CD14-positive monocyte (primary cell): ENCODE measurements at regions not wholly inside any gene's neighbourhood (a gene's known extent, or its start where the extent isn't known, plus 50 kb on each side); places are given as distances from the start of the nearest gene placed in this dataset.

ENCODE experiments used
- DNase-seq, 3 donors: peaks; one replicate each; pipeline ENCODE4 v3.0.0-alpha.2; 2011 to 2022
- H2AFZ ChIP-seq: 2 replicates; pipeline ENCODE4 v1.6.0; 2012; ENCODE audit warnings: mild to moderate bottlenecking, low read depth, low read length, inconsistent platforms; ENCODE audit not compliant: insufficient read depth, poor library complexity, severe bottlenecking
- H3K27ac ChIP-seq, 2 donors: 1 replicate in 1 of 2; 2 replicates in 1 of 2; pipeline ENCODE4 v1.5.1; 2012 to 2013; ENCODE audit warnings: low read length in 2 of 2, control low read depth in 1 of 2, inconsistent platforms in 1 of 2, low read depth in 1 of 2, mild to moderate bottlenecking in 1 of 2
- H3K27me3 ChIP-seq, 2 donors: one replicate each; pipeline versions ENCODE4 v1.6.0 to v1.6.1; 2011 to 2013; ENCODE audit warnings: low read length in 2 of 2; ENCODE audit not compliant: control insufficient read depth in 2 of 2, insufficient read depth in 2 of 2
- H3K36me3 ChIP-seq, 2 donors: replicated peaks in 1 of 2; 1 replicate in 1 of 2; 2 replicates in 1 of 2; pipeline versions ENCODE4 v1.5.1 to v1.6.1; 2012 to 2013; ENCODE audit warnings: low read length in 2 of 2, control low read depth in 1 of 2, inconsistent platforms in 1 of 2, mild to moderate bottlenecking in 1 of 2; ENCODE audit not compliant: insufficient read depth in 2 of 2, control insufficient read depth in 1 of 2
- H3K4me1 ChIP-seq, 2 donors: 1 replicate in 1 of 2; 2 replicates in 1 of 2; pipeline versions ENCODE4 v1.5.1 to v1.6.1; 2012 to 2013; ENCODE audit warnings: low read length in 2 of 2, control low read depth in 1 of 2, inconsistent platforms in 1 of 2, mild to moderate bottlenecking in 1 of 2, moderate library complexity in 1 of 2; ENCODE audit not compliant: insufficient read depth in 2 of 2, control insufficient read depth in 1 of 2
- H3K4me2 ChIP-seq: replicated peaks from 2 replicates; pipeline ENCODE3; 2012; ENCODE audit warnings: low read length, moderate library complexity, mild to moderate bottlenecking; ENCODE audit not compliant: poor library complexity, severe bottlenecking; ENCODE audit errors: extremely low read depth
- H3K4me3 ChIP-seq, 3 experiments: fragments of 200-600 bp in 1 of 3; sonication (generic) in 1 of 3; replicated peaks in 1 of 3; 1 replicate in 2 of 3; 2 replicates in 1 of 3; pipeline ENCODE4 v1.5.1; 2011 to 2013; ENCODE audit warnings: low read length in 3 of 3, mild to moderate bottlenecking in 3 of 3, control low read depth in 2 of 3, low read depth in 2 of 3, inconsistent platforms in 1 of 3, moderate library complexity in 1 of 3
- H3K79me2 ChIP-seq: 2 replicates; pipeline ENCODE4 v1.6.0; 2012; ENCODE audit warnings: mild to moderate bottlenecking, control low read depth, inconsistent platforms, low read length, moderate library complexity; ENCODE audit not compliant: insufficient read depth
- H3K9ac ChIP-seq: 2 replicates; pipeline ENCODE4 v1.6.0; 2017; ENCODE audit warnings: low read length, mild to moderate bottlenecking; ENCODE audit not compliant: insufficient read depth, poor library complexity, severe bottlenecking
- H3K9me3 ChIP-seq, 2 donors: replicated peaks in 1 of 2; 1 replicate in 1 of 2; 2 replicates in 1 of 2; pipeline versions ENCODE4 v1.5.1 to v1.6.1; 2012 to 2013; ENCODE audit warnings: low read length in 2 of 2, control low read depth in 1 of 2; ENCODE audit not compliant: control insufficient read depth in 1 of 2, insufficient read depth in 1 of 2
- H4K20me1 ChIP-seq: 2 replicates; pipeline ENCODE4 v1.6.0; 2012; ENCODE audit warnings: mild to moderate bottlenecking, low read length, control low read depth, moderate library complexity; ENCODE audit not compliant: insufficient read depth
- H3K27ac Mint-ChIP-seq, 7 donors: one replicate each; pipeline ENCODE4 v1.8.0; 2020; ENCODE audit warnings: mild to moderate bottlenecking in 7 of 7, mixed read lengths in 7 of 7, moderate library complexity in 6 of 7, inconsistent platforms in 2 of 7
- H3K27me3 Mint-ChIP-seq, 3 donors: one replicate each; pipeline ENCODE4 v1.8.0; 2021 to 2022; ENCODE audit warnings: low read depth in 3 of 3, mild to moderate bottlenecking in 3 of 3, mixed read lengths in 3 of 3, moderate library complexity in 3 of 3, inconsistent platforms in 1 of 3
- H3K36me3 Mint-ChIP-seq, 2 donors: one replicate each; pipeline ENCODE4 v1.8.0; 2020; ENCODE audit warnings: mixed read lengths in 2 of 2, inconsistent platforms in 1 of 2, mild to moderate bottlenecking in 1 of 2
- H3K4me1 Mint-ChIP-seq: one replicate; pipeline ENCODE4 v1.8.0; 2020; ENCODE audit warnings: mild to moderate bottlenecking, mixed read lengths
- H3K4me3 Mint-ChIP-seq, 2 donors: one replicate each; pipeline ENCODE4 v1.8.0; 2020; ENCODE audit warnings: mild to moderate bottlenecking in 2 of 2, mixed read lengths in 2 of 2, moderate library complexity in 1 of 2
- H3K9me3 Mint-ChIP-seq, 7 donors: one replicate each; pipeline ENCODE4 v1.8.0; 2020 to 2022; ENCODE audit warnings: mixed read lengths in 7 of 7, mild to moderate bottlenecking in 6 of 7, moderate library complexity in 6 of 7, inconsistent platforms in 2 of 7
- WGBS: methylation state at CpG from one replicate; pipeline ENCODE4 v1.1.5; 2013; ENCODE audit warnings: missing lambda C conversion rate; ENCODE audit not compliant: insufficient coverage; 5-methylcytosine and 5-hydroxymethylcytosine counted together
- intact Hi-C, 2 donors: fragments of 100-400 bp; cut with micrococcal nuclease; formaldehyde crosslinking; loops; one replicate each; pipeline versions ENCODE4 v1.15.0 to v1.15.1; 2023
- TF ChIP-seq, protein P1 (sequence below): fragments of 200-600 bp; IDR thresholded peaks from one replicate; pipeline ENCODE4 v1.8.0; 2022; ENCODE audit warnings: antibody characterized with exemption, mild to moderate bottlenecking

GRCh38 chr2:3117650-3118216 lies 259.9 kb downstream of the EIPR1 start:
- no peak overlapping the region for H3K4me3 Mint-ChIP-seq

GRCh38 chr2:3116371-3116770 lies 261.2 kb downstream of the EIPR1 start:
- Histone ChIP-seq H3K9ac (no peak overlapping the region), H3K36me3 (no peaks in the 10 kb centered on the region), H3K79me2 (no peaks in the 10 kb centered on the region), H3K4me1 (no peaks in the 10 kb centered on the region), H4K20me1 (no peaks in the 10 kb centered on the region), H3K27me3 (no peaks in the 10 kb centered on the region), H3K27ac (no peak overlapping the region), H2AFZ (no peak overlapping the region), H3K4me3 (no peak overlapping the region), H3K4me2 (no peak overlapping the region), H3K9me3 (no peaks in the 10 kb centered on the region)
- Mint-ChIP-seq H3K9me3 (peaks cover 0 to 3% (median 0%) of the 10 kb centered on the region in 7 donors), H3K4me1 (peaks cover 2% of the 10 kb centered on the region), H3K36me3 (no peaks in the 10 kb centered on the region), H3K4me3 (no peak overlapping the region), H3K27me3 (peaks cover 0 to 4% (median 2%) of the 10 kb centered on the region in 3 donors), H3K27ac (no peak overlapping the region)
- WGBS, result 87% methylated on average over 9 of the region's 14 CpGs
- TF ChIP-seq, protein P1, sequence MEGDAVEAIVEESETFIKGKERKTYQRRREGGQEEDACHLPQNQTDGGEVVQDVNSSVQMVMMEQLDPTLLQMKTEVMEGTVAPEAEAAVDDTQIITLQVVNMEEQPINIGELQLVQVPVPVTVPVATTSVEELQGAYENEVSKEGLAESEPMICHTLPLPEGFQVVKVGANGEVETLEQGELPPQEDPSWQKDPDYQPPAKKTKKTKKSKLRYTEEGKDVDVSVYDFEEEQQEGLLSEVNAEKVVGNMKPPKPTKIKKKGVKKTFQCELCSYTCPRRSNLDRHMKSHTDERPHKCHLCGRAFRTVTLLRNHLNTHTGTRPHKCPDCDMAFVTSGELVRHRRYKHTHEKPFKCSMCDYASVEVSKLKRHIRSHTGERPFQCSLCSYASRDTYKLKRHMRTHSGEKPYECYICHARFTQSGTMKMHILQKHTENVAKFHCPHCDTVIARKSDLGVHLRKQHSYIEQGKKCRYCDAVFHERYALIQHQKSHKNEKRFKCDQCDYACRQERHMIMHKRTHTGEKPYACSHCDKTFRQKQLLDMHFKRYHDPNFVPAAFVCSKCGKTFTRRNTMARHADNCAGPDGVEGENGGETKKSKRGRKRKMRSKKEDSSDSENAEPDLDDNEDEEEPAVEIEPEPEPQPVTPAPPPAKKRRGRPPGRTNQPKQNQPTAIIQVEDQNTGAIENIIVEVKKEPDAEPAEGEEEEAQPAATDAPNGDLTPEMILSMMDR, result no peak
- intact Hi-C loops, result no loop called here
- no peak for DNase-seq

More at GRCh38 chr2:3117650-3118216, 259.9 kb downstream of the EIPR1 start:
- Histone ChIP-seq H3K27me3 (no peaks in the 10 kb centered on the region), H3K4me3 (no peak overlapping the region), H3K9me3 (no peaks in the 10 kb centered on the region), H4K20me1 (no peaks in the 10 kb centered on the region), H3K36me3 (no peaks in the 10 kb centered on the region), H3K4me1 (no peaks in the 10 kb centered on the region), H3K27ac (no peak overlapping the region), H3K4me2 (no peak overlapping the region), H3K79me2 (no peaks in the 10 kb centered on the region), H2AFZ (no peak overlapping the region), H3K9ac (no peak overlapping the region)
- peaks cover 0 to 6% (median 0%) of the 10 kb centered on the region in 7 donors for H3K9me3 Mint-ChIP-seq
- DNase-seq, result no peak
- 88% methylated on average over 5 of the region's 7 CpGs for WGBS
- no peaks in the 10 kb centered on the region for H3K36me3 Mint-ChIP-seq
- peaks cover 0 to 6% (median 2%) of the 10 kb centered on the region in 3 donors for H3K27me3 Mint-ChIP-seq
- TF ChIP-seq, protein P1, result no peak
- peaks cover 2% of the 10 kb centered on the region for H3K4me1 Mint-ChIP-seq
- intact Hi-C loops, result no loop called here
- H3K27ac Mint-ChIP-seq, result no peak overlapping the region
